CD4-positive, alpha-beta T cell treated with Interleukin-6 for 4 hours (primary cell): ENCODE measurements at regions not wholly inside any gene's neighbourhood (a gene's known extent, or its start where the extent isn't known, plus 50 kb on each side); places are given as distances from the start of the nearest gene placed in this dataset.
A peak's percentile ranks its signal among the peaks of the same experiment; 100 is the strongest.
"Not testable (repeated sequence)": the region's sequence is repeated elsewhere in the genome, so short reads cannot be mapped to it uniquely, and the experiment has no call there.

ENCODE experiments used
- DNase-seq: peaks from one replicate; pipeline ENCODE4 v3.0.0-alpha.2; 2020; ENCODE audit warnings: mixed read lengths

DNA sequence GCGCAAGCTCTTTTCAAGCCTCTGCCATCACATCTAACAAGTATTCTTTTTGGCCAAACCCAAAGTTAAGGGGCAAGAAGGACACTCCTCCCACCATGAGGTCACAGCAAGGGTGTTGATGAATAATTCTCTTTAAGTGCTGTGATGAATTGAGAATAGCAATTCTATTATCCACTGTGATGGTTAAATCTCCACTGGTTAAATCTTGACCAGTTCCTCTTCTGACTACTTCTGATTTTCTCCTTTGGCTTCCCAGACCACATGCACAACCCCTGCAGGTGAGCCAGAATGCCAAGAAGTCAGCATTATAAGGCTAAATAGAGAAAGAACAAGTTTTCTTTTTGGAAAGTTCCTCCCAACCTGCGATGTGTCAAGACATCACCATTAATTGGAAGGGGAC lies 90.6 kb upstream of the BCL2L14 start:
- DNase-seq, result no peak

GRCh38 chr12:11981121-11981733 lies 89.5 kb upstream of the BCL2L14 start:
- DNase-seq, result peak; percentile 54

DNA sequence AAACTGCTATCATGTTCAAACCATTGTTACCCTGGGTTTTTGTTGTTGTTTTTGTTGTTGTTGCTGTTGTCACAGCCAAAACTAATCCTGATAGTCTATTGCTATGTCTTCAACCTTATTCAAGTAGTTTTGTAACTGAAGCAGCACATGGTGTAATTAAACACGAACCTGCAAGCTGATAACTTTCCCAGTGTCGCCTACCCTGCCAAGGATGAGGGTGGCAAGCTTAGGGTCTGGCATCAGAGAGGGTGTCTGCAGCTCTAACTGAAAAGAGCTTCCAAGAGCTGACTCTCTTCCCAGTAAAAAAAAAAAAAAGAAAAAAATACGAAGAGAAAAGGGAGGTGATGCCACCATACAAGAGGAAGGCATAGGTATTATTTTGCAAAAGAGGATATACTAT lies 86.3 kb upstream of the BCL2L14 start:
- DNase-seq, result no peak

DNA sequence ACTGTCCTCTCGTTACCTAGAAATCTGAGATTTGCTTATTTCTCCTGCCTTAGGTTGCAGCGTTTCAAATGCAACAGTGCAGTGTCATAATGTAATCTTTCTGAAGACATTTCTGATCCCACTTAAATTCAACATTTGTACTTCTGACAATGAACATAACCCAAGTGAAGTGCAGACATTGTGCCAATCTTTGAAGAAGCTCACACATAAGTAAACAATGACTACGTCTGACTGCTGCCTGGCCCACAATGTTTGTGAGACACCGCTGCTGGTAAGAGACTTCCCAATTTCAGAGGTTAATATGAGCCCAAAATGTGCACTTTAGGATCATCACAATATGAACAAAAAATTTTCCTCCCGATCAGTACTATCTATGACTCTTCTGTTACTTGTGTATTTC lies 84.6 kb upstream of the BCL2L14 start:
- no peak for DNase-seq

DNA sequence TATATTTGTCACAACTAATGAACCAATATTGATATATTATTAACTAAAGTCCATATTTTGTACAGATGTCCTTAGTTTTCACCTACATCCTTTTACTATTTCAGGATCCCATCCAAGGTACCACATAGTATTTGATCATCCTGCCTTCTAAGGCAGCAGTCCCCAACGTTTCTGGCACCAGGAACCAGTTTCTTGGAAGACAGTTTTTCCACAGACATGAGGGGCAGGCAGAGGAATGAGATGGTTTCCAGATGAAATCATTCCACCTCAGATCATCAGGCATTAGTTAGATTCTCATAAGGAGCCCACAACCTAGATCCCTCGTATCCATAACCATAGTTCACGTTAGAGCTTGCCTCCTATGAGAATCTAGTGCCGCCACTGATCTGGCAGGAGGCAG lies 82.8 kb upstream of the BCL2L14 start:
- DNase-seq, result no peak

DNA sequence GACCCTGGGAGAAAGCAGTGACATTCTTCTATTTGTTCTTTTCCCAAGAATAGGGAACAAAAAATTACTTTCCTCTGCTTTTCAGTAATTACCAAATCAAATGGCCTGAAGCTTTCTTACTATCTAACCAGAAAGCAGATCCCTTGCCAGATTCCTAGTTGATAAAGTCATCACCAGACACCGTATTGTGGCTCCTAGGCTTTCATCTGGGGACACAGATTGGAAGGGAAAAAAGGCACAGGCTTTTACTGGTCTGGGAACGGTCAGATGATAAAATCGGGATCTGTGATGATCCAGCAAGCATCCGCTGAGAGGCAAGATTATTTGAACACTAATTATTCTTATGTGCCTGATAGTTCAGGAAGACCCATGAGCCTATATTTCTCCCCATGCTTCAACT lies 79.1 kb upstream of the BCL2L14 start:
- no peak for DNase-seq

- DNase-seq, result no peak
These were observed 78.2 kb upstream of the BCL2L14 start for GRCh38 chr12:11992515-11992914.

- peak; percentile 76 for DNase-seq
These were observed 72.3 kb upstream of the BCL2L14 start for GRCh38 chr12:11998307-11998943.

- DNase-seq, result no peak
These were observed 71.8 kb upstream of the BCL2L14 start for GRCh38 chr12:11998944-11999315.

DNA sequence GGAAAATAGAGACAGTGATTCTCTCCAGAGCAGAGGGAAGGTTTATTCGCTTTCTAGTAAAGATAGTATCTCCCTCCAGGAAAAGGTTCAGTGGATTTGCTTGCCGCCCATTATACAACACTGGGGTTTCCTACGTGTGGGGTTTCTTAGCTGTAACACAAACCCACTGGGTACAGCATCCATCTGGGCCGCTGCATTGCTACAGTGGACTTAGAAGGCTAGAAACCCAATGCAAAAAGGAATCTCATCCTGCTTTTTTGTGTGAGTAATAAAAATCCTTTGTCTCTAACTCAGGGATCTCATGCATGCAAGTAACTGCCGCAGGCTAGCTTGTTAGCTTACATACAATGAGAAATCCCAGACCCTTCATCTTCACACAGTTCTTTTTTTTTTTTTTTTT lies 67.1 kb upstream of the BCL2L14 start:
- no peak for DNase-seq

DNA sequence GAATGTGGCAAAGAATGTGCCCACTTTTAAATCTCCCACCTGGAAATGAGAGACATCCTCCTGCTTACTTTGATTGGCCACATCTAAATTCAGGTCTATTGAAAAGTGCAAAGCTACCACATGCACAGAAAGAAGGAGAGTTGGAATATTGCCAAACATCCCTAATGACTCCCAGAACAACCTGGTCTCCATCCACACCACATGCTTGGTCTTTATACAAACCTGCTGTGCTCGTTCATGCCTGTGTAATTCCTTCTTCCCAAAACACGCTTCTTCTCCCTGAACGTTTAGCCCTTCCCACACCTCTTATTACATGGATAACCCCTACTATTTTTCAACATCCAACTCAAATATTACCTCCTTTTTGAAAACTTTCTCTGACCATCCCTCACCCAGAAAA lies 66.2 kb upstream of the BCL2L14 start:
- DNase-seq, result no peak

DNA sequence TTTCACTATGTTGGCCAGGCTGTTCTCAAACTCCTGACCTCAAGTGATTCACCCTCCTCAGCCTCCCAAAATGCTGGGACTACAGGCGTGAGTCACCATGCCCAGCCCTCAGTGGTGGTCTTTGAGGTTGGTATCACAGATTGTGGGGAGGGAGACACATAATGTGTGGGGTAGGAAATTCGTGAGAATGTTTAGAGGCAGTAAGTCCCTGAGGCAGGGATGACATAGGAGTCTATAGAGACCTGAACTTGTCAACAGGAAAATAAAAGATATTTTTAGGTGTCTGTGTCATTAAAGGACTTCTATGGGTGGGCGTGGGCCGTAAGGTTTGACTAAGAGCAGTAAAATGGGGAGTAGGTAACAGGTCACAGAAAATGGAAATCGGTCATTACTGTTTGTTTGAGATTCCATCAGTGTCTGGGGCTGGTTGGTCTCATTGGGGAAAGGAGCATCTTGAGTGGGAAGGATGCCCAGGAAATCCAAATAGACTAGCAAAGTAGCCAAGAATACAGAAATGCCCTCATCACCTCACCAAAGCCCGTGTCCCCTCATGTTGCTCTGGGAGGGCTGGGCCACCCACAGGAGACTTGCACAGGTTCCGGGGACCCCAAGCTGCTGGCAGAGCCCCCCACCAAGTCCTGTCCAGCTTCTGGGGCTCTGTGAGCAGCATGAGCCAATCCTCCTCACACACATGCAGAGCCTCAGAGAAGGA lies 63.6 kb upstream of the BCL2L14 start:
- DNase-seq, result peak; percentile 80

DNA sequence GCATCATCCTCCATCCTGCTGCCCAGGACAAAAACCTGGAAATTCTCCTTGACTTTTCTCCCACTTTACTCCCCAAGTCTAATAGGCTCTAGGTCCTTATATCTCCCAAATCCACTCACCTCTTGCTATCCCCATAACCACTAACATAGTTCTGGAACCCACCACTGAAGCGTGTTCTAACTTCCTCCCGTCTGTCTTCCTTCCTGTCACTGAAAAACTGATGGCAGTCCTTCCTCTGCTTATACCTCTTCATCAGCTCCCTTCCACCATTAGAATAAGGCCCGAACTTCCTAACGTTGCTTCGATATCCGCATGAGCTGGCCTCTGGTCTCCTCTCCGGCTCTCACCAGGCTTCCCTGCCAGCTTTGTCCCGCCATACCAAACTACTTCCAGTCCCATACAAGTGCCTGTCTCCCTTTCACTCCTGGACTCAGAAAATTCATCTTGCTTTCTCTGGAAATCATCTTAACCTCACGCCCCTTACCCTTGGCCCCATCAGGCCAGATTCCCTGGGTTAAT lies 63.0 kb upstream of the BCL2L14 start:
- peak; percentile 33 for DNase-seq

DNA sequence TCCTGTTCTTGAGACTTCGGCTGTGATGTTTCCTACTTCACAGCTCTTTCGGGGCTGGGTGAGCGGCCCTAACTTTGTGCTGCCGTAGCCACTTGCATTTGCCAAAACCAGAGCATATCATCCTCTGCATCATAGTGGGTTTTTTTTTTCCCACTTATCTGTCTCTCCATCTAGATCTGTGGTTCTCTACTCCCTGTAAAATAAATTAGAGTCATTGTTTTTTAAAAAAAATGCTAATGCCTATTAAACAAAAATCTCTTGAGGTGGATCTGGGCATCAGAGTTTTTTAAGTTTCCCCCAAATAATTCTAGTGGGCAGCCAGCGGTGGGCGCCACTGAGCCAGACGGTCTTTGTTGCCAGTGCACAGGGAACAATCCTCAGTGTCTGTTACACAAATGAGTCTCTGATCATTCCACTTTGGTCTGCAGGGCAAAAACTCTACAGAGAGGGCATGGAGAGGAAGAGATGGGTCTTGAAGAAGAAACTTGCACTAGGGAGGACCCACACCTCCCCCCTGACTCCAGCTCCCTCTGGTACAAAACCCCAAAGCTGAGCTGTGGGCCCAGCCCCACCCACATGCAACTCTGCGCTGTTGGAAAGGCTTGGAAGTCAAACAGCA lies 62.4 kb upstream of the BCL2L14 start:
- DNase-seq, result peak; percentile 73

DNA sequence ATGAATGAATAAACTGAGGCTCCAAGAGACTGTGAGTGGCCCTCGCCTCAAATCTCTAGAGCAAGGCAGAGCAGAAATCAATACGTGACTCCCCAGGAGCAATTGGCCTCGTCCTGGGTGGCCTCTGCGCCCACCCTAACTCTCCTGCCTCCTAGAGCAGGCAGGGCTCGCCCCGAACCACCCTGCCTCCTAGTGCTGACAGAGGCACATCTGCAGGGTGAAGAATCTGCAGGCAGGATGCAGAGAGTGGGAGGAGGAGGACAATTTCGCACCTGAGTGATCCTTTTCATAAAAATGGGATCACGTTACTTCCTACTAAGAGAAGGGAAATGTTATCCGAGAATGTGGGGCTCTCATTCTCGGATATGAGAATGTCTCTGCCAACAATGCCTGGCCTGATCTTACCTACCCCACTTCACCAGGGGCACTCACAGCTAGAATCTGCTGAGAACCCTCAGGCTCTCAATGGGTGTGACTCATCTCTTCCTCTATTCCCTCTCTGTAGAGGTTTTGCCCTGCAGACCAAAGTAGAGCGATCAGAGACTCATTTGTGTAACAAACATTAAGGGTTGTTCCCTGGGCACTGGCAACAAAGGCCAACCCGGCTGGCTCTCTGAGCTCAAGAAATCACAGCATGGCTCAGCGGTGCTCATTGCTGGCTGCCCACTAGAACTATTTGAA lies 61.7 kb upstream of the BCL2L14 start:
- peak; percentile 72 for DNase-seq

DNA sequence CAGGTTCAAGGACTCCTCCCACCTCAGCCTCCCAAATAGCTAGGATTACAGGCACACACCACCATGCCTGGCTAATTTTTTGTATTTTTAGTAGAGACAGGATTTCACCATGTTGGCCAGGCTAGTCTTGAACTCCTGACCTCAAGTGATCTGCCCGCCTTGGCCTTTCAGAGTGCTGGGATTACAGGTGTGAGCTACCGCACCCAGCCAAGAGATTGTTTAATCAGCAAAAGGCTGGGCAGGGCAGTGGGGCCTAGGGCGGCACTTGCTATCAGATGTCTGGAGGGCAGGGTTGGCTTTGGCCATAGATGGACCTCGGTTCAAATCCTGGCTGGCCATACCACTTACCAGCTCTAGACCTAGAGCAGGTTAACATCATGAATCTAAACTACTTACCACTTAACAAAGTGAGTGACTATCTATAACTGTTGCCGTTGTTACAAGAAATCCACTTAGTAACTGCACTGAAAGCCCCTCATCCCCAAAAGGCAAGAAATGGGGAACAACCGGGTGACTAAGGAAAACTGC lies 60.9 kb upstream of the BCL2L14 start:
- not testable (repeated sequence) for DNase-seq

GRCh38 chr12:12010277-12011039 lies 60.3 kb upstream of the BCL2L14 start:
- peak; percentile 71 for DNase-seq

DNA sequence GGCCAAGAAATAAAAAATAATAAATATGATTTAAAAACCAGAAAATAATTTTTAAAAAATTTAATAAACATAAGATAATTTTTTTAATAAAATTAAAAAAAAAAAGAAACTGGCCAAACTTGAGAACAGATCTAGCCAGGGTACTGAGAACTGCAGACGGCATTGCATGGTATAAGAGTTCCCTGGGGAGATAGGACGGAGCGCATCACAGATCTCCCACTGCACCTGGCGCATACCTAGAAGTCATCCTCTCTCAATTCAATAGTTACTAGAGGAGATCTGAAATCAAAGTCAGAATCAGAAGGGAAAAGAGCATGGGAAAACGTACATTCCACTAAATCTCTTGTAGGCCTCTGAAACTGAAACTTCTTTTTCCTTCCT lies 58.9 kb upstream of the BCL2L14 start:
- no peak for DNase-seq

GRCh38 chr12:12015073-12015685 lies 55.6 kb upstream of the BCL2L14 start:
- no peak for DNase-seq

DNA sequence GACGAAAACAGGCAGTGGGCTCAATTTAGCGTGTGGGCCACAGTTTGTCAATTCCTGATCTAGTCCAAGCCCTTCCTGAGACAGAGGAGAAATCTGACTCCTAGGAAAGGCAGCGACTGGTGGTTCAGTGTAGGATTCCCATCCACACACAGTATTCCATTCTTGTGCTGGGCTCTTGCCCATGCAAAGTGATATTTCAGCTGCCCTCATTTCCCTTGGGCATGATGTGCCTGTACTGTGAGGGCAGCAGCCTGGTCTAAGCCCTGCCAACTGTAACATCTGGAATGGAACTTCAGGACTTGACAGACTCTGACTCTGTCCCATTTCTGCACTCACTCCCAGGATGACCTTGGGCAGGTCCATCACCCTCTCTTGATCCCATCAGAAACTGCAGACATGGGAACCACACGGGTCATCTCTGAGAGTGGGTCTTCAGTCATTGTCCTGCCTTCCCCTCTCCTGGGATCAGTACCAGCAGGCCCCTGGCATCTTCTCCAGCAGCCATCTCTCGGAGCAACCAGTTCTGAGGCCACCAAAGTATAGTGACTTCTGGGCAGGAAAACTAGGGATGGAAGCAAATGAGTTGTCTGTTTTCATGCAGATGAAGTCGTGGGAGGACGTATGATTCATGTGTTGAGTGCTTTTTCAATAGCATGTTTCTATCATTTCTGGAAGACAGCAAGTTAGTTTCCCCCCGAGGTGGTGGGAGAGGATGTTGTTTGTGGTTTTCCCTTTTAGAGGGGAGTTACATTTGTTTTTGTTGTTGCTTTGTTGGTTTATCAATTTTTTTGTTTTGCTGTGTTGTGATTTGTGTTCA lies 54.2 kb upstream of the BCL2L14 start:
- peak; percentile 46 for DNase-seq

DNA sequence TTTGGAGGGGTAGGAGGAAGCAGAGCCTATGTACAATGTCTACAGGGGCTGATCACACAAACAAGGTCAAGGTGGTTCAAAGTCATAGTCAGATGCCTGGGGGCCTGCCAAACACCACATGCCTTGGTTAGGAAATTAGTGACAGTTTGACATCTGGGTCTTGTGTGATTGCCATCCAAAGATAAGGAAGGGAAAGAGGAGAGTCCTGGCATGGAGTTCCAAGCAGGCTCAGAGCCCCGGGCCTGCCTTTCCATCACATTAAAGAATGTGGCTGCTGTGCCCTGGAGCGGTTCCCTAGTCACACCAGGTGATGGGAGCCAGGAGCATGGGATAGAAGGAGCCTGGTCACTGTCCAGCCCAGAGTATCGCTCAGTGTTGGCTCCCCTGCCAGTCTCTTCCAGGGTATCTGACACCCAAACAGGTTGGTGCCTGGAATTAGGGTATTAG lies 53.6 kb upstream of the BCL2L14 start:
- DNase-seq, result no peak
